PC-3 (cell line): ENCODE measurements at regions not wholly inside any gene's neighbourhood (a gene's known extent, or its start where the extent isn't known, plus 50 kb on each side); places are given as distances from the start of the nearest gene placed in this dataset.

Experiments
- CTCF ChIP-seq: fragments of 300-600 bp; sonication (generic); conservative IDR thresholded peaks from 2 replicates; pipeline ENCODE4 v1.5.1; 2017; ENCODE audit warnings: antibody characterized with exemption, low read depth, mild to moderate bottlenecking, low read length
- EZH2 ChIP-seq: fragments of 300-600 bp; sonication (generic); IDR thresholded peaks from one replicate; pipeline ENCODE4 v1.6.1; 2017; ENCODE audit warnings: antibody characterized with exemption, mild to moderate bottlenecking, low read length; ENCODE audit not compliant: unreplicated experiment

- no peak for TF ChIP-seq CTCF
- no peak for TF ChIP-seq EZH2
Observed at GRCh38 chrX:87736576-87736975, 219.0 kb downstream of the KLHL4 start.
